ENCODE measurements at regions not wholly inside any gene's neighbourhood (a gene's known extent, or its start where the extent isn't known, plus 50 kb on each side); places are given as distances from the start of the nearest gene placed in this dataset. TPM values are rescaled to one million over a fixed set of nuclear protein-coding genes. Genes with fewer than 3 reads are reported as not detected.

GRCh38 chr1:64417803-64418202 lies 52.1 kb upstream of the CACHD1 start:
- Histone ChIP-seq H3K4me1 (no peaks in the 10 kb centered on the region), H3K27ac (no peak overlapping the region), H3K27me3 (no peaks in the 10 kb centered on the region), H3K4me3 (replicated peaks in 1 of 3) (no peak overlapping the region), H3K9me3 (no peaks in the 10 kb centered on the region), H3K36me3 (no peaks in the 10 kb centered on the region)
- intact Hi-C loops (cut with DNase I), result no loop called here
- DNase-seq, result no peak
- TF ChIP-seq, protein P1, sequence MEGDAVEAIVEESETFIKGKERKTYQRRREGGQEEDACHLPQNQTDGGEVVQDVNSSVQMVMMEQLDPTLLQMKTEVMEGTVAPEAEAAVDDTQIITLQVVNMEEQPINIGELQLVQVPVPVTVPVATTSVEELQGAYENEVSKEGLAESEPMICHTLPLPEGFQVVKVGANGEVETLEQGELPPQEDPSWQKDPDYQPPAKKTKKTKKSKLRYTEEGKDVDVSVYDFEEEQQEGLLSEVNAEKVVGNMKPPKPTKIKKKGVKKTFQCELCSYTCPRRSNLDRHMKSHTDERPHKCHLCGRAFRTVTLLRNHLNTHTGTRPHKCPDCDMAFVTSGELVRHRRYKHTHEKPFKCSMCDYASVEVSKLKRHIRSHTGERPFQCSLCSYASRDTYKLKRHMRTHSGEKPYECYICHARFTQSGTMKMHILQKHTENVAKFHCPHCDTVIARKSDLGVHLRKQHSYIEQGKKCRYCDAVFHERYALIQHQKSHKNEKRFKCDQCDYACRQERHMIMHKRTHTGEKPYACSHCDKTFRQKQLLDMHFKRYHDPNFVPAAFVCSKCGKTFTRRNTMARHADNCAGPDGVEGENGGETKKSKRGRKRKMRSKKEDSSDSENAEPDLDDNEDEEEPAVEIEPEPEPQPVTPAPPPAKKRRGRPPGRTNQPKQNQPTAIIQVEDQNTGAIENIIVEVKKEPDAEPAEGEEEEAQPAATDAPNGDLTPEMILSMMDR (IDR thresholded peaks at IDR 0.05), result no peak
- TF ChIP-seq POLR2A (IDR thresholded peaks at IDR 0.05), result no peak
- 90 to 94% methylated on average over 3 of the region's 3 CpGs for WGBS, 2 donors

Small RNAs in the stretch of these regions (small RNA-seq; reads per million reads assigned to genes)
- not detected for gene RNU7-62P
